ENCODE measurements at regions not wholly inside any gene's neighbourhood (a gene's known extent, or its start where the extent isn't known, plus 50 kb on each side); places are given as distances from the start of the nearest gene placed in this dataset.

DNA sequence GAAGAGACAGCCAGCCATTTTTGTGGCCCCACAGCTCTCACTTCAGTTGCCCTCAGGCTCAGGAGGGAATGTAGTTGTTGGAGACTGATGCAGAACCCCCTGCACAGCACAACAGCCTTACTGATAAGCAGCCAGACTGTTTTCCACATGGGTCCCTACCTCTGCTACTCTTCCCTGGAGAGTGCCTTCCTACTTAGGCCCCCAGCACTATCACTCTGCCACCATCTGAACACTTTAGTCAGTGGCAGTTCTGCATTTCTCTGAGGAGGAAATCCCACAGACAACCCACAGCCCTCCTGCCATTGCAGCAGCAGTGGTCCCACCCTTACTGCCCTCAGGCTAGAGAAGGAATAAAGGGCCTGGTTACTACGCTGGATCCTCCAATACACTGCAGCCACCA, 61.8 kb upstream of the PTPRD start:
- no peak for DNase-seq (ENCODE audit: low read depth, low spot score)

DNA sequence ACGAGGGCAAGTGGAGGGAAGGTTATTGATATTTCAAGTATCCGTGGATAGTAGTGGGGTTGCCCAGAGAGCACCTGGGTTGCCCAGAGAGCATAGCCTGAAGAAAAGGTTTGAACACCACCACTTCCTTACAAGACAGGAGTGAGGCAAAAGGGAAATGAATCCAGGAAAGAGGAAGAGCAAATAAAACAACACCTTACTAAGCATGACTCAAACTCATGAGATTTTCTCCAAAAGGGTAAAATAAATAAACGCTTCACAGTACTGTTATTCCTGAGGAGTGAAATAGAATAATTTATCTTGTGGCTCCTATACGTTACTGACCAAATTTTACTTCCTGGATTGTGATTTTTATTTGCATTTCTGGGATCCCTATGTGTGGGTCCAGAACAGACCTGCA, 65.2 kb upstream of the PTPRD start:
- DNase-seq (ENCODE audit: low read depth, low spot score) = no peak

DNA sequence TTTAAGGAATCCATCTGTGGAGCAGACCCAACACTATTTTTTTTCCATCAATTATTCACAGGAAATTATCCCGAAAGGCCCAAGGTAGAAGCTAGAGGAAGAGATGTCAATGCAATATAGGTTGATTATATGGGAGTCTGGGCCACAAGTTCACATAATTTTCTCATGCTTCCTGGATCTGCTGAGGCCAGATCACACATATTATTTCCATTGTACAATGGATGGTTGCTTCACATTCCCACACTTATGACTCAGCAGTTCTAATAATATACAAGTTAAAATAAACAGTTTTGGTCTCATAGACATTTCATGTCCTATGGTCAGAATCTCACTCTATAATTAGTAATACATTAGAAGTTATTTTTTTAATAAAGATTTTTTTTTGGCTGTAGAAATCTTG, 66.0 kb upstream of the PTPRD start:
- peak; percentile 3 for DNase-seq (ENCODE audit: low read depth, low spot score)

DNA sequence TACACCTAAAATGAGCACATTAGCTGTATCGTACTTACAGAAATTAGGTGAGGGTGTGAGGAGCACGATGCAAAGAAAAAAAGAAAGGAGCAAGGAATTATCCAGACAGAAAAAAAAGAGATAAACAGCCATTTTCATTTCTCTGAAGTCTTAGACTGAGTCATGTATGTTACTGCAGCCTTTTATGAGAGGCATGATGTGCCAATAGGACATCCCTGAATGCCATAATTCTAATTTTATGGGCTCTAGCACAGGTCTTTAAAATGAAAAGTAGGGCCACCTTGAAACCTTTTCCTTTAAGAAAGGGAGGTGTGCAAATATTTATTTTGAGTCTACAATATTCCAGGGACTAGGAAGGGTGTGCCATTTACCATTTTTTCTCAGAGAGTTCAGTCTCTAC, 74.1 kb upstream of the PTPRD start:
- no peak for DNase-seq (ENCODE audit: low read depth, low spot score)

DNA sequence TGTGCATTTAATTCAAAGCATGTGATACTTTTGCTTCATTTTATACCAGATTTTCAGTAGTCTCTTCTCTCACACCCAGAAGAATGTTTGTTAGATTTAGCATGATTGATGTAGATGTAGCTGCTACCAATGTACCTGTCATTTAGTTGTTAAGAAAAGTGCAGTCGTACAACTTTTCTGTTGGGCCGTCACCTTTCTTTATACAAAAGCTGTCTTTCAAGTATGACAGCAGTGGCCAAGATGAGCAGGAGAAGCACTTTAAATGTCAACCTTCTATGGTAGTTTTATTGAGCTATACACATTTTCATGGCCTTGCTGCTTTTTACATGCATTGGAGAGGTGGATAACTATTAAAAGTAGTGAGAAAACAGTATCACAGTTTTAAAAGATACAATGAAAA, 77.7 kb upstream of the PTPRD start:
- no peak for DNase-seq (ENCODE audit: low read depth, low spot score)

DNA sequence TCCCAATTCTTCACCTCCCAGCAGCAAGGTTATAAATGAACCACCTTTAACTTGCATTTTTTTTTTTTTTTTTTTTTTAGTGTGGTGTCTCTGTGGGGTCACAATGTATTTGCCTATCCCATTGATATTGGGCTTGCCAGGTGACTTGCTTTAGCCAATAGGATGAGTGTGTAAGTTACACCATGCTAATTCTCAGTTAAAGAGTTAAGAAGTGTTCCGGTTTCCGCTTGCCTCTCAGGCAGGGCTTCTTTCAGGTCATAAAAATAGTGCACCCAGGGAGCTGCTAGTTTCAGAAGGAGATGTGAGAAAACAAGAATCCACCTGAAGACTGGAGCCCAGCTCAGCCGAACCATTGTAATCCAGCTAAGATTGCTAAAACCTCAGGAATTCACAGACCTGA, 84.2 kb upstream of the PTPRD start:
- DNase-seq (ENCODE audit: low read depth, low spot score) = no peak

DNA sequence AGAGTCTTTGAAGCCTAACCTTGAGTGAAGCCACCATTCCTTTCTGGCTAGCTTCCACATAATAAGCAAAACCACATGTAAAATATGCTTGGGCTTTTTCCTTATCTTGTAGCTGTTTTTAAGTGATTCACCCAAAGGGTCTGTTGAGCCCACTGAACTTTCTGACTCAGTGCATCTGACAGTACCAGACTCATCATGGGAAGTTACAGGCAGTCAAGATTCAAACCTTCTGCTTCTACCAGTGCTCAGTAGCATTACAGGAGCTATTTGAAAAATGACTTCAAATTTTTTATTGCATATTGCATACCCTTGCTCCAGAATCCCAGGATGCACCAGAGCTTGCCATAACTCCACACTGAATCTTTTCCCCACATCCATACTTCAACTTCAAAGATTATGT, 87.5 kb upstream of the PTPRD start:
- DNase-seq (ENCODE audit: low read depth, low spot score) = no peak

DNA sequence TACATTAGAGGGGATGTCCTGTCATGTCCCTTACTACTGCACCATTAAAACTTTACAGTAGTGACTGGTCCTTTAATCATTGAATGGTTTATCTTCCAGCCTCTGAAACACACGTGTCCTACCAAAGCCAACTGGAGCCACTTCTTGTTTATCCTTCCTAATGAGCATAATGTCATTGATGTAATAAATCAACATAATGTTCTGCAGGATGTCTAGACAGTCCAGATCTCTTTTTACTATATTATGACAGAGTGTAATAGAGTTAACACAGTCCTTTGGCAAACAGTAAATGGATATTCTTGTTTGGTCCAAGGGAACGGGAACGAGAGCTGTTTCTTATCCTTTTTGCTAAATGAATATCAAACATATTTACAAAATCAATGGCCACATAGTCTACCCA, 88.1 kb upstream of the PTPRD start:
- DNase-seq (ENCODE audit: low read depth, low spot score) = no peak

DNA sequence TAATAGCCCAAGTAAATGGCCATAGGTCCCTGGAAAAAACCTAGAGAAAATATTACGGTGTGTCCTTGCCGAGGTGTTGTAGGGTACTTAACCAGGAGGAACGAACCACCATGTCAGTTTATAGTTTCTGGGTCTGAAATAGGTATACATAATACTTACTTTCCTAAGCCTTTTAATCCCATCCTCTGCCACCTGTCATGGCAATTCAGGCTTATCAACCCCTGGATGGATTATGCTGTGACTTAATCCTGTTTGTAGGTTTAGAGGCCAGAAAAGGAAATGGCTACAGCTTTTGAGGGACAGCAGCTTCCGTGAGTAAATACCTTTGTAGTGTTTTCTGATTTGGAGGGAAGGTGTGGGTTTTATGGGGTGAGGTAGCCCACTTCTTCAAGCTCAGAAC, 89.1 kb upstream of the PTPRD start:
- DNase-seq (ENCODE audit: low read depth, low spot score) = no peak

DNA sequence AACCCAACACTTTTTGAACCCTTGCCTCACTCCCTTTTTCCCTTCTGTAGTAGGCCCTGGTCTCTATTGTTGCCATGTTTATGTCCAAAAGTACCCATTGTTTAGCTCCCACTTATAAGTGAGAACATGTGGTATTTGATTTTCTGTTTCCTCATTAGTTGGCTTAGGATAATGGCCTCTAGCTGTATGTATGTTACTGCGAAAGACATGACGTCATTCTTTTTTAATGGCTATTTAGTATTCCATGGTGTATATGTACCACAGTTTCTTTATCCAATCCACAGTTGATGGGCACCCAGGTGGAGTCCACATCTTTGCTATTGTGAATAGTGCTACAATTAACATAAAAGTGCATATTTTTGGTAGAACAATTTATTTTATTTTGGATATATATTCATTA, 90.3 kb upstream of the PTPRD start:
- no peak for DNase-seq (ENCODE audit: low read depth, low spot score)

DNA sequence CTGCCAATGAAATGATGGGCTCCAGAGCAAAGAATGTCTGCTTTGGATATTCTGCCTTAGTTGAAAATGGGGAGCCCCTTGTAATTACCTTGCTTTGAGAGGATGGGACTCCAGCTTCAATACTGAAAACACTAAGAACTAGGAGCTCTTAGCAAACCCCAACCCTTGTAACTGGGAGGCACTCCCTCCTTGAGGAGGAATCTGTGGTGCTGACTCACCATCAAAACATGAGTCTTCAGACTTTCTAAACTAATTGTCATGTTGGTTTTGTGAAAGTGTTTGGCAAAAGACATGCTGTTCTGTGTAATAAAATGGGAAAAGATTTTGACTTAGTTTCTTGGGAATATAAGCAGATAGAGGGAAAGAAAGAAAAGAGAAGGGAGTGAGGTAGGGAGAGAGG, 91.9 kb upstream of the PTPRD start:
- DNase-seq (ENCODE audit: low read depth, low spot score) = peak; percentile 39

DNA sequence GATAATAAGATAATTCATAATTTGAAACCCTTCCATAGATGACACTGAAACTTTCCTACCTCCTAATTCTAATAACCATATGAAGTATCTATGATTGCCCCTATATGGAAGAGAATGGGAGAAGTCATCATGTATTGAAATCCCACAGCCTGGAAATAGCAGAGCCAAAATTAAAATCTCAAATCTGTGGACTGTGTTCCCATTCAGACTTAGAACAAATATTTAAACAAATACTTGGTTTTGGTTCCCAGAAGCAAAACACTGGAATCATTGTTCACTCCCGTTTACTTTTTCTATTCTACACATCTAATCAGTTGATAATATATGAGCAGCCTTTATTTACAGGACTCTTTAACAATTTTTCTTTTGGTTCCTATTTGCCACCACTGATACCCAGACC, 92.6 kb upstream of the PTPRD start:
- DNase-seq (ENCODE audit: low read depth, low spot score) = no peak

DNA sequence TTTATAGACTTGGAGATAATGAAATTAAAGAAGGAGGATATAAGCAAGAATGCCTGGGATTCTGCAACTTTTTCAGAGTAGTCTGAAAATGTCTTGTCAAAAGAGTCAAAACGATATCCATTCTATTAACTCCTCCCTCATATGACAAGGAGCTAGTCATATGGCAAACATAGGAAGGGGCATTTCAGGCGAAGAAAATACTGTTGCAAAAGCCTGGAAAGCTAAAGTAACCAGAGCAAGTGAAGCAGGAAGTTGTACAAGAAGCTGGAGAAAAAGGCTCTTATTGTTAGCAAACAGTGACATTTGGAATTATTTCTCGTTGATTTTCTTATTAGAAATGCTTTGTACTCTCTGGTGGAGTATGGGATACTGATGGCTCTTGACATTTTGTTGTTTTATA, 94.0 kb upstream of the PTPRD start:
- no peak for DNase-seq (ENCODE audit: low read depth, low spot score)

DNA sequence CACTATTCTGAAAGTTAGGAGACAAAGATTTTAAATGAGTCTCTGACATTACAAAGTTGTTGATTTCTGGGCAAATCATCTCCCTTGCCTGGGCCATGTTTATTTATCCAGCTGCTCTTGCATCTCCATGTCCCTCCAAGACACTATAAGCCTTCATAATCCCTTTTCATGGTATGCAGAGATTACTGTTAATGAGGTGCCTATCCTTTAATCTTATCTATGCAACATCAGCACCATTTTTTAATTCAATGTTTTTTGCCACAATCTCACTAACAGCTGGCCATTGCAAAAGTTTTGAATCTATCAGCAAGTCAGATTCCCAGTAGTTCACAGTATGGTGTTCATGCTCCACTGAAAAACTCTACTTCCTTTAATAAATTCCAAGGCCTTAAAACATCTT, 108.5 kb upstream of the PTPRD start:
- DNase-seq (ENCODE audit: low read depth, low spot score) = no peak

DNA sequence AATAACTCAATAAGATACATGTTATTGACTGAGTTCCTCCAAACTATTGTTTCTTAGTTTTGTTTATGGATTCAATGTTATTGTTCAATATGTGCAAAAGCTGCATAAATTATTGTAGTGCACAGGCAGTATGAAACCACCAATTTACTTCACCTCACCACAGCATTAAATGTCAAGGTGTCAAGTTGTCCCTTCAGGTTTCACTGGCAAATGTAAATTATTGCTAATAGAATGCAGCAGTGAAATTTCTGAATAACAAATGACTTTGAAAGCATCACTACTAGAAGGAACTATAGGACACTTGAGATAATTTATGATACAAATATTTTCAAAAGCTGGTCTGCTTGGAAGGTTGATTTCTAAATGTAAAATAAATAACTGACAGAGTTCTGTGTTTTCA, 116.4 kb upstream of the PTPRD start:
- DNase-seq (ENCODE audit: low read depth, low spot score) = no peak

DNA sequence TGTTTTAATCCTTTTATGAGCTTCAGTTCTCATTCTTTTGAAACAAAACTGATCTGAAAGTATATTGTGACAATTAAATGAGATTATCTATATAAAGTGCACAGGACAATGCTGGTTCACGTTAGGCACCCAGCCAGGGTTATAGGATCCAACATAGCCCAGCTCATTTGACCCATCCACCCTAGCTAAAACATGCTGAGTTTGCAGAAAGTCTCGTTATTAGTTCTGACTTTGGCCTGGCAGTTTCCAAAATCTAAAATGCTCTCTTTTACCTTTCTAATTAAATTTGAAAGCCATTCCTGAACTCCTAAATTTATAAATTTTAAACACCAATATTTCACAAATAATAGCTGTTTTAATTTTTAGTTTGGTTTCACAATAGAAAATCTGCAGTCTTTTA, 131.9 kb upstream of the PTPRD start:
- no peak for DNase-seq (ENCODE audit: low read depth, low spot score)

DNA sequence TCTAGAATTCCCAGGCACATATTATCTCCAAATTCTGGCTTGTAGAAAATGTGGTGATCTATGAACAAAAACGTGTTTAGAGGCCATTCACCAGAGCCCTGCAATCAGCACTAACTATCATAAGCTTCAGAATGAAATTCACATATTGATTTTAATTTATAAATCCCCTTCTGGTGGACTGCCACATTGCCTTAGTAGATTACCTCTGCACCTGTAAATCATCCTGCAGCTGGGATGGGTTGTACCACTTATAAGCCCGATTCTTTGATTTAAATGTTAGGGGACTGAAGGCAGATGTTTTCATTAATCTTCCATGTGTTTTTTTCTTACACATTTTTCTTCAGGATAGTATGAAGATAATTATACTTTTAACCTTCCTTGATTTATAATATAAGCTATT, 140.7 kb upstream of the PTPRD start:
- no peak for DNase-seq (ENCODE audit: low read depth, low spot score)

DNA sequence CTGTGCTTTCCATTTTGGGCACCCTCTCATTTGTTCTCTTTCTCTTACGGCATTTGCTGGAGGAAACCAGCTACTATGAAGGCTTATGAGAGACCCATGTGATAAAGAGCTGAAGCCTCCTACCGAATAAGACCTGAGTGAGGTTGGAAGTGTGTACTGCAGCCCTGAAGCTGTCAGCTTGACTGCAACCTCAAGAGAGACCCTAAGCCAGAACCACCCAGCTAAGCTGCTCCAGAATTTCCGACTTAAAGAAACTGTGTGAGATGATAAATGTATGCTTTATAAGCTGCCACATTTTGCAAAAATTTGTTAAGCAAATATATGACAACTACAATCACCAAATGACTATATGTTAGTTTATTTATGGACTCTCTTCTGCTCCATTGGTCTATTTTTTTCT, 151.7 kb upstream of the PTPRD start:
- DNase-seq (ENCODE audit: low read depth, low spot score) = no peak

DNA sequence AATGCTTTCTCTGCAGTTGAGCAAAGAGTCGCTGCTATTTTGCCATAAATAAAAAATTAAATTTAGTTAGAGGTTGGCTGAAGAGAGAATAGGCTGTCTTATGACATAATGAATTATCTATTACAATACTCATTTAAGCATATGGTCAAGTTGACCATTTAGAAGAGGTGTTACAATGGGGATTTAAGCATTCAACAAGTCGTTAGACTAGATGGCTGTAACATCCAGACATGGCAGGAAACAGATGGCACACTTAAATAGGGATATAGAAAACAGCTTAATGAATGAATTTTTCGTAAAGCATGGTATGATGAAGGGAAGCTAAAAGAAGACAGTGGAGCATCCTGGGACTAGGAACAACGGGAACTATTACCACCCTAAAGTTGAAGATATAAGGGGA, 160.3 kb upstream of the PTPRD start:
- no peak for DNase-seq (ENCODE audit: low read depth, low spot score)

DNA sequence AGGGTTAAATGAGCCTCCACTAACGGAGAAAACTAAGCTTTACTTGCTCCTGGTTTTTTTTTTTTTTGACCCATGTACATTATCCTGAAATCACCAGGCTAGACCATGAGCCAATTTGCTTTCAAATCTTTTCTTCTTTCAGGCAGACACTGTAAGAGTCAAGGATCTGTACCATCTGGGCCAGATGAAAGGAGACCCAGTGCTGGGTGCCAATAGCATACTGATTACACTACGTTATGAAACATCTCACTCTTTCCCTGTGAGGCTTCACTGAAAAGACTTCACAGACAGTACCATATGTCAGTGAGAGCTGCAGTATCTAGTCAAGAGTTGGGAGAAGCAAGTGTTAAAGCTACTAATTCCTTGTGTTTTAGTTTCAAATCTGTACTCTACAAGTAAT, 161.2 kb upstream of the PTPRD start:
- no peak for DNase-seq (ENCODE audit: low read depth, low spot score)

DNA sequence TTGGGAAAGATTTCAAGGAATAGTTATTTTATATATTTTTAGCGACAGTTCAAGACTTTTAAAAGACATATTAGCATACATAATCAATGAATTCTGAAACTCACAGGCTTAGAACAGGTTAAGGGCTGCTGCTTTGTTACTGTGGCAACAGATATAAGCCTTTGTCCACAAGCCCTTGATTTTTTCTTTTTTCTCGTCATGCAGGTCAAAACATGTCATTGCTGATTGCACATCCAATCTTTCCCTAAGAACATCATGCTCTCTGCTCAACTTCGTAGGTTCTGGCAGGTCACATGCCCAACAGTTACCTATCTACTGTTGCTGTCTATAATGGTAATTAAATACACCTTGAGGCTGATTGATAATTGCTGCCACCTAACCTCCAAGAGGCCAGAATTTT, 172.5 kb upstream of the PTPRD start:
- DNase-seq (ENCODE audit: low read depth, low spot score) = no peak

DNA sequence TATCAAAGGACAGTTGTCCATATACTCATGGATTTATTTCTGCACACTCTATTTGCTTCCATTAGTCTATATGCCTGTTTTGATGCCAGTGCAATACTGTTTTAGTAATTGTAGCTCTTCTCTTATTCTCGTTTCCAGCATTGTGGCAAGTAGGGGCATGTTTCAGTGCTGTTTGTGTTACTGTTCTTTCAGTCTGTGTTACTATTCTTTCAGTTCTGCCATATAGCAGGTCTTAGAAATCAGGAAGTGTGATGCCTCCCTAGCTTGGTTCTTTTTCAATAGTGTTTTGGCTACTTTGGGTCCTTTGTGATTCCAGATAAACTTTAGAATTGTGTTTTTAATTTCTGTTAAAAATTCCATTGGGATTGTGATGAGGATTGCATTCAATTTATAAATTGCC, 180.5 kb upstream of the PTPRD start:
- DNase-seq (ENCODE audit: low read depth, low spot score) = no peak

DNA sequence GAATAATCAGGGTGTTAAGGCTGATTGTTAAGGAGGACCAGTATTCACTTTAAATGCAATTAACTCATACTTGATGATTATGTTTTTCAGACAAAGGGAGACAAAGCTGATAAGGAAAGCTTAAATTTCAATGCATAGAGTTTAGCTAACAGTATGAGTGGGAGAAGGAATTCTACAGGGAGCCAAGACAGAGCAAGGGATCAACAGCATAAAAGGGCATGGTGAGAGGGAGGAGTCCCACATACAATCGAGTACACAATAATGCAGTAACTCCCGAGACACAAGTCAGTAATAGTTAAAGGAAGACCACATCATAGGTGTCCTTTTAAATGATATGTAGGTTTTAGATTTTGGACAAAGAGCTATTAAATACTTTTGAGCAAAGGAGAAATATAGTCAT, 191.7 kb upstream of the PTPRD start:
- DNase-seq (ENCODE audit: low read depth, low spot score) = no peak

DNA sequence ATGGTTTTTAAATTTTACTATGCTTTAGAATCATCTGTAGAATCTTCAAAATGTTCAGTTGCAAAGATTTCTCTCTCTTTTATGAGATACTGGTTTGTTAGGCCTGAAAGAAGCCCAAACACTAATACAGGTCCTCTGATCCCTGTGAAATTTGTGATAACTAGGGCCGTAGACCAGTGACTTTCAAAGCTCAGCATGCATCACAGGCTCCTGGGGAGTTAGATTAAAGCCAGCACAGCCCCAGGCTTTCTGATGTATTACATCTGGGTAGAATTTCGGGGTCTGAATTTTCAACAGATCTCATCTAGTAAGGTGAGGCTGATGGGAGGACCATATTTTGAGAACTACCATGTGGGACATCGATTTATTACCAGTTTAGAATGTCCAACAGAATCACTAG, 194.1 kb upstream of the PTPRD start:
- no peak for DNase-seq (ENCODE audit: low read depth, low spot score)

DNA sequence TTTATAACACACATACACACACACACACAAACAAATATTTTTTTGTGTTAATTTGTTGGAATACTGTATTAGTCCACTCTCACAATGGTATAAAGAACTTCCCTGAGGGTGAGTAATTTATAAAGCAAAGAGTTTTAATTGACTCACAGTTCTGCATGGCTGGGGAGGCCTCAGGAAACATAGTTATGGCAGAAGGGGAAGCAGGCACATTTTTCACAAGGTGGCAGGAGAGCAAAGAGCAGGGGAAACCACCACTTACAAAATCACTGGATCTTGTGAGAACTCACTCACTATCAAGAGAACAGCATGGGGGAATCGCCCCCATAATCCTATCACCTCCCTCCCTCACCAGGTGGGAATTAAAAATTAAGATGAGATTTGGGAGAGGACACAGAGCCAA, 205.4 kb upstream of the PTPRD start:
- no peak for DNase-seq (ENCODE audit: low read depth, low spot score)
